ENCODE measurements at regions not wholly inside any gene's neighbourhood (a gene's known extent, or its start where the extent isn't known, plus 50 kb on each side); places are given as distances from the start of the nearest gene placed in this dataset.

DNA sequence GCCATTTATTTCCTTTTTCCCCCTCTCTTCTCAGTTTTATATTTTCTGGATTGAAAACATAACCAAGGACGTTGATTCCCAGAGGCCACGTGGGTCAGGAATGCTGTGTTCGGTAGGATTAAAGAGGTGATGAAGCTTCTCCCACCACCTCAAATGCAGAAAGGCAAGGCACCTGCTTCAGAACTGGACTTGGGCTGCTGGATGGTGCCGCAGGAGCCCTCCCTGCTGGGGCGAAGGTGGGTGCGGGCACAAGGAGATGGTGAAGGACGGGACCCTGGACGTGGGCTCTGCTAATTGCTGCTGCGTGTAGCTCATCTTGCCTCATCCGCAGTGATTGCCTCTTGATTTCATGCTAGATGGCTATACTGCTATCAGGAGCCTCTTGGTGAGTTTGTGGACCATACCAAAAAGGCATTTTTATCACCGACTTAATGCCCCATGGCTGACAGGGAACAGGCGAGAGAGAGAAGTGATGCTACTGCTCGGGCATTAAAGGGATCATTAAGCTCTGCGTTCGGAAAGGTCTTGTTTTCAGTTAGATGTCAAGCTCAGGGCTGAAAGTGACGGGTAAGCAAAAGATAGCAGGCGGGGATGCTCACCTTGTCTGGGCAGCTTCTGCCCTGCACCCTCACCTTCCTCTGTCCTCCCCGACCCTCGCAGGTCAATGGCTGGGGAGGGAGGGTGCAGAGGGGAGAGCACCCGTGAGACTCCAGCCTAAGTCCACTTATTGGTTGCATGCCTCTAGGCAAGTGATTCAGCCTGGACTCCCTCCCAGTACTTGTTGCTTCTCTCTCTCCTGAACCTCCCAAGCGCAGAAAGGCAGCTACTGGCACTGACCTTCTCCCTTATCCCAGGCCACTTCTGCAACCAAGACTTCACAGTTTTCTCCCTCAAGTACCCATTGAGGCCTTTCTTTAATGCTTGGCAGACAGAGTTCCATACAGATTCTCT, 71.6 kb upstream of the FSTL4 start:
- no peak for DNase-seq (ENCODE audit: low spot score)
- TF ChIP-seq, protein P1, sequence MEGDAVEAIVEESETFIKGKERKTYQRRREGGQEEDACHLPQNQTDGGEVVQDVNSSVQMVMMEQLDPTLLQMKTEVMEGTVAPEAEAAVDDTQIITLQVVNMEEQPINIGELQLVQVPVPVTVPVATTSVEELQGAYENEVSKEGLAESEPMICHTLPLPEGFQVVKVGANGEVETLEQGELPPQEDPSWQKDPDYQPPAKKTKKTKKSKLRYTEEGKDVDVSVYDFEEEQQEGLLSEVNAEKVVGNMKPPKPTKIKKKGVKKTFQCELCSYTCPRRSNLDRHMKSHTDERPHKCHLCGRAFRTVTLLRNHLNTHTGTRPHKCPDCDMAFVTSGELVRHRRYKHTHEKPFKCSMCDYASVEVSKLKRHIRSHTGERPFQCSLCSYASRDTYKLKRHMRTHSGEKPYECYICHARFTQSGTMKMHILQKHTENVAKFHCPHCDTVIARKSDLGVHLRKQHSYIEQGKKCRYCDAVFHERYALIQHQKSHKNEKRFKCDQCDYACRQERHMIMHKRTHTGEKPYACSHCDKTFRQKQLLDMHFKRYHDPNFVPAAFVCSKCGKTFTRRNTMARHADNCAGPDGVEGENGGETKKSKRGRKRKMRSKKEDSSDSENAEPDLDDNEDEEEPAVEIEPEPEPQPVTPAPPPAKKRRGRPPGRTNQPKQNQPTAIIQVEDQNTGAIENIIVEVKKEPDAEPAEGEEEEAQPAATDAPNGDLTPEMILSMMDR (IDR thresholded peaks at IDR 0.05; ENCODE audit: borderline replicate concordance, control extremely low read depth, extremely low read depth, insufficient read depth, missing control alignments) = no peak
- in situ Hi-C loops (cut with MboI; ENCODE audit: low sequenced_read_pairs, unreplicated experiment) = no loop called here

DNA sequence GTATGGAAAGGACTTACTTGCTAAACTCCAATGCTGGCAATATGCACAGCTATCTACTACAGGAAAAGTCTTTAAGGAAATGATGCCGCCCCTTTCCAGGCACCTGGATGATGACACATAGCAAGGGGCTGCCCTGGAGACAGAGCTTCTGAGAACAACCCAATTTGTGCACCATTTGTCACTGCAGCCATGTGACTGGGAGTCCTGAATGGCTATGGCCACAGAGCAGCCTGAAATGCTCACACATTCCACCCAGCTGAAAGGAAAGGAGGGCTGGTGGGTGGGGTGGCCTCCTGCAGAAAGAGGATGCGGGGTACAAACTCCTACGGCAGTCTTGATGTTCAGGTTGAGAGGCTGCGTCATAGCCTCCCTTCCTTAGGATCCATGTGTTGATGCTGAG, 70.1 kb upstream of the FSTL4 start:
- in situ Hi-C loops (cut with MboI; ENCODE audit: low sequenced_read_pairs, unreplicated experiment) = no loop called here
- TF ChIP-seq, protein P1 (IDR thresholded peaks at IDR 0.05; ENCODE audit: borderline replicate concordance, control extremely low read depth, extremely low read depth, insufficient read depth, missing control alignments) = no peak
- DNase-seq (ENCODE audit: low spot score) = no peak

DNA sequence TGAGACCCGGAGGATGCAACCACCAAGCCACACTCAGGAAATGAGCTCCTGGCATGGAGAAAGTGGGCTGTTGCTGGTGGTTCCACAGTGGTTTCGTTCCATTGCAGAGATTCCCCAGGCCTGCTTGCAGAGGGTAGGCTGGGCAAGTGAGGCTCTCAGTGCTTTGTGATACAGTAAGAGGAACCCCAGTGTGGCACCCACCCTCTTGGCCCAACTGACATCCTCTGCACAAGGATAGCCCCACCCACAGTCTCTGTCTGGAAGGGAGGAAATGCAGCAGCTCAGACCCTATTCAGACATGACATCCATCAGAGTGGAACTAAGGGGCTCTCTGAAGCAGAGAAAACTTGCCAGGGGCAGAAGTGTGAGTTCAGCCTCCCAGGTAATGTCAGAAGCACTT, 69.6 kb upstream of the FSTL4 start:
- DNase-seq (ENCODE audit: low spot score) = no peak
- TF ChIP-seq, protein P1 (IDR thresholded peaks at IDR 0.05; ENCODE audit: borderline replicate concordance, control extremely low read depth, extremely low read depth, insufficient read depth, missing control alignments) = no peak
- in situ Hi-C loops (cut with MboI; ENCODE audit: low sequenced_read_pairs, unreplicated experiment) = no loop called here

DNA sequence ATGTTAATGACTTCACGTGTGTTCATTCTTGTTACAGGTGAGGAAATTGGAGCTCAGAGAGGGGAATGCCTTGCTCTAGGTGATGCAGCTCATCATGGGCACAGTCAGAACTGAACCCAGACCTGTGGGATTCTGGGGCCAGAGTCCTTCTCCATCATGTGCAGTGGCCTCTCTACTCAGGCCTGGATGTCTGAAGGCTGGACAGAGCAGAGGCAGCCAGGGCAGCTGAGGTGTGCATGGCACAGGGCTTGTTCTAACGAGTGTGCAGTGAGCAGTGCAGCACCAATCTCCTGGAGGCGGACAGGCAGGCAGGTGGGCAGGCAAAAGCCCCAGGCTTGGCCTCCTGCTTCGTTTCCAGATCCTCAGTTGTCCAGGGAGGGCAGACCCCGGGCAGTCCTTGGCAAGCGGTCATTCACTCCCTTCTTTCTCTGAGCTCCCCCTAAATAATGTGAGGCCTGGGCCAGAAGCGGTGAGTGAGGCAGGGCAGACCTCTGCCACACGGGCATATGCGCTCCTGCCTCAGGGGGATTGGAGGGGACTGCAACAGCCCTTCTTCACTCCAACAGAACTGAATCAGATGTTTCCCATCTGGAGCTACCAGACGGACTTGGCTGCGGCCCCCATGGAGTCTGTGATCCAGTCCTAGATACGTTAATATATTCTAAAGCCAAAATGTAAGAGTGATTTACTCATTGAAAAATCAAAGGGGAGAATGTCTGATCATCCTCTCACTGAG, 68.7 kb upstream of the FSTL4 start:
- no peak for DNase-seq (ENCODE audit: low spot score)
- in situ Hi-C loops (cut with MboI; ENCODE audit: low sequenced_read_pairs, unreplicated experiment) = no loop called here
- TF ChIP-seq, protein P1 (IDR thresholded peaks at IDR 0.05; ENCODE audit: borderline replicate concordance, control extremely low read depth, extremely low read depth, insufficient read depth, missing control alignments) = no peak

DNA sequence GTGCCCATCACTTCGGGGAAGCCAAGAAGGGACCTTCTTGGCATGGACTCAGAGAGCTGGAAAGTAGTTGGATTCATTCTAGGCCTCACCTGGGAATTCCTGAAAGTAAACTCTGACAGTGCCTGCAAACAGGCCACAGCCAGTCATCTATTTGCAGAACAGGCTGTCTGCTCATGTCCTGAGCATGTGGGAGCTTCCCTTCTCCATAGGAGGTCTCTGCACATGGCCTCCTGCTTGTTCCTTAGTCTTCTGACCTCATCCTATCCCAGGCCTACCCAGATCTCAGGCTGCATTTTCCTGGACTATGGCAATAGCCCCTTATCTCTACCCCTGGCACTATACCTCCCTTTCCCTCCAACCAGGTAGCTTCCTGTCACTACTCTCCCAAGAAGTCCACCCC, 67.2 kb upstream of the FSTL4 start:
- in situ Hi-C loops (cut with MboI; ENCODE audit: low sequenced_read_pairs, unreplicated experiment) = no loop called here
- TF ChIP-seq, protein P1 (IDR thresholded peaks at IDR 0.05; ENCODE audit: borderline replicate concordance, control extremely low read depth, extremely low read depth, insufficient read depth, missing control alignments) = no peak
- DNase-seq (ENCODE audit: low spot score) = no peak

DNA sequence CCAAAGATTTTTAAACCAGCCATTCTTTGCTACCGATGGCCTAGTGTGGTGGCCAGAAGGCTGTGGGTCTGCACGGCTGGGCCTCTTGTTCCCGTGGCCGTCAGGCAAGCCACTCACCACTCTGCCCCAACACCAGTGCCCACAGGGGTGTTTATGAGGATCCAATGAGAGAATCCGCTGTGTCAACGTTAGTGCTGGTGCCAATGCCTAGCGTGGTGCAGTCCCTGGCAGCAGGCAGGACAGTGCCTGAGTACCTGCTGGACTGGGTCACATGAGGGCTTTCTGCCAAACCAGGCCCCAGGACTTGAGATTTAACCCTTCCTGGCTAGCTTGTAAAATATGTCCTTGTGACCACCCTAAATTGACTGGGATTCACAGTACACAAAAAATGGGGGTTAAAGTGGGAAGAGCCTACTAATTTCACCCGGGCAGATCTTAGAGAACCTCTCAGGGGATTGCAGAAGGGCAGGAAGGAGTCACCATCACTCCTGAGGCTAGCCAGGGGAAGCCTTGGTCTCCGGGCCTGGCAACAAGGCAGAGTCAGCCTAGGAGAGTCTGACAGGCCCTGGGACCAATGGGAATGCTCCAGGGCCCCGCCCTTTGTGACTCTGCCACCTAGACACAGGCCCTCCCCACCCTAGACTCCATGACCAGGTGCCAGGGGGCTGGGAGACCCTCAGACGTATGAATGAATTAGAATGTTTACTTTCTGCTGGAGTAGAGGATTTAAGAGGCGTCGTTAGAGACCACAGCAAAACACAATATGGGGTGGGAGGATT, 63.2 kb upstream of the FSTL4 start:
- no peak for DNase-seq (ENCODE audit: low spot score)
- in situ Hi-C loops (cut with MboI; ENCODE audit: low sequenced_read_pairs, unreplicated experiment) = no loop called here
- TF ChIP-seq, protein P1 (IDR thresholded peaks at IDR 0.05; ENCODE audit: borderline replicate concordance, control extremely low read depth, extremely low read depth, insufficient read depth, missing control alignments) = no peak

Measured in GM13976 (cell line).